GM18867 (cell line): ENCODE measurements at regions not wholly inside any gene's neighbourhood (a gene's known extent, or its start where the extent isn't known, plus 50 kb on each side); places are given as distances from the start of the nearest gene placed in this dataset.

Source experiments
- ATAC-seq: cut with Tn5 transposase; IDR thresholded peaks from one replicate; pipeline ENCODE4 v1.9.1; 2021; ENCODE audit warnings: mild to moderate bottlenecking, moderate library complexity; ENCODE audit not compliant: unreplicated experiment

GRCh38 chr16:50425044-50425443, 56.3 kb upstream of the BRD7 start:
- ATAC-seq = no peak

GRCh38 chr16:50422926-50423325, 54.1 kb upstream of the BRD7 start:
- ATAC-seq = no peak

GRCh38 chr16:50419116-50419515, 50.3 kb upstream of the BRD7 start:
- no peak for ATAC-seq
